ENCODE measurements at regions not wholly inside any gene's neighbourhood (a gene's known extent, or its start where the extent isn't known, plus 50 kb on each side); places are given as distances from the start of the nearest gene placed in this dataset.

GRCh38 chr4:182066037-182066436 lies 177.2 kb upstream of the TENM3 start:
- no peak for DNase-seq

DNA sequence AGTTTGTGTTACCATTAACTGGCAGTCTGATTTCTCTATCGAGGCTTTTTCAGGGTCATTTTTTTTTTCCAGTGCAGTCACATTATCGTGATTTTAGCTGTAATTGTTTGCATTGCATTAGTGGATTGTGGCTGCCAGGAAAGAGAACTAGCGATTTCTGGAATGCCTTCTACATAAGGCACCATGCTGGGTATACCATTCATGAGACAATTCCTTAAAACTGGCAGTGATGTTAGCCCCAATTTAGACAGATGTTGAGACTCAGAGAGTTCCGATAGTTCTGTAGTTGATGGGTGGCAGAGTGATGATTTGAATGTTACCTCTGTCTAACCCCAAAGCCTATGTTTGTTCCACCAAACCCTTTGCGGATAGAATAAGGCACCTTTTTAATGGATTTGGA lies 175.4 kb upstream of the TENM3 start:
- DNase-seq = no peak

DNA sequence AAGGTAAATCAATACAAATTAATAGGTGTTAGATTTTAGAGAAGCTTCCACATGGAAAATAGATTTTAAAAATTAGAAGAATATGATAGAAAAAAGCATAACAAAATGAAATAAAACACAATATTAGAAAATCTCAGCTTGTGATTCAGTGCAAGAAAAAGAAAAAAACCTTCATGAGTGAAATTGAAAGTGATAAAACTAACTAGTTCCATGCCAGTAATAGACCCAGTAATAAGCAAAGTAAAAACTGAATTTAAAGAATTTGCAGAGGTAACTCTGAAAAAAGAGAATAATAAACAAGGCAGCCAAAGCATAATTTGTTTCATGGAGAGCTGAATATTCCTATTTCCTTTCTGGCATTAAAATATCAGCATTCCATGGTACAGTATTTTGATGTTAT lies 174.3 kb upstream of the TENM3 start:
- DNase-seq = no peak

GRCh38 chr4:182073278-182073677 lies 169.9 kb upstream of the TENM3 start:
- no peak for DNase-seq

DNA sequence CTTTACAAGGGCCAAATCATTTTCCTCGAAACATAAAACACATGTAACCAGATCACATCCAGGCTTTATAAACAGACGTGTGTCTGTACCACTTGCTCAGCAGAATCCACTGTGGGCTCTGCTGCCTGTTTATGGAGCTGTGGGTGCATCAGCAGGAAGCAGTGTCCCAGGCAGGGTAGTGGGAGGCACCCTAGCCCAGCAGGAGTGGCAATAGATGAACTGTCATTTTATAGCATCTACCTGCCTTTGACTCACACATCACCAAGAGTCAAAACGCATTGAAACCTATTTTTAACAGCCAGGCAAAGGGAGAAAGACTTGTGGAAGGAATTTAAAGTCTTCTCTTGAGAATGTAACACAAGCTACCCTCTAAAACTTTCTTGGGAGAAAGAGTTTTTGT lies 169.1 kb upstream of the TENM3 start:
- no peak for DNase-seq

GRCh38 chr4:182074810-182075209 lies 168.4 kb upstream of the TENM3 start:
- no peak for DNase-seq

- DNase-seq = no peak
Observed at GRCh38 chr4:182082910-182083309, 160.3 kb upstream of the TENM3 start.

- DNase-seq = no peak
Observed at GRCh38 chr4:182083671-182084410, 159.4 kb upstream of the TENM3 start.

- DNase-seq = no peak
Observed at GRCh38 chr4:182085051-182085480, 158.1 kb upstream of the TENM3 start.

GRCh38 chr4:182089326-182089725 lies 153.9 kb upstream of the TENM3 start:
- DNase-seq = no peak

- no peak for DNase-seq
Observed at GRCh38 chr4:182090186-182090585, 153.0 kb upstream of the TENM3 start.

DNA sequence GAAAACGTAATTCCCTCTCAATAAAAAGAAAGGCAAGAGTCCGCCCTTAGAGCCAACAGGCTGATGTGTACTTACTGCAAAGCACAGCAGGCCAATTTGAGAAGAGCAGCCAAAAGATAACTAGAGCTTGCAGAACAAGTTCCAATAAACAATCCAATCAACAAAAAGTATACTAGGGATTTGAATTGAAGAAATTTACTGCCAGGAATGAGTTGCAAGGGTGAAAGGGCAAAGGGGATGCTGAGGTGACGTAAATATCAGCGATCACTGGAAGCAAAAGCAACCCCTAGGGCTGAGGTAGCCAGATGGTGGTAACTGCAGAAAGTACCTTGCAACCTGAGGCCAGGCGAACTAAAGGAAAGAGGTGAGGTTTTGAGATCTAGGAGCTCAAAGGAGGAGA lies 152.1 kb upstream of the TENM3 start:
- no peak for DNase-seq

DNA sequence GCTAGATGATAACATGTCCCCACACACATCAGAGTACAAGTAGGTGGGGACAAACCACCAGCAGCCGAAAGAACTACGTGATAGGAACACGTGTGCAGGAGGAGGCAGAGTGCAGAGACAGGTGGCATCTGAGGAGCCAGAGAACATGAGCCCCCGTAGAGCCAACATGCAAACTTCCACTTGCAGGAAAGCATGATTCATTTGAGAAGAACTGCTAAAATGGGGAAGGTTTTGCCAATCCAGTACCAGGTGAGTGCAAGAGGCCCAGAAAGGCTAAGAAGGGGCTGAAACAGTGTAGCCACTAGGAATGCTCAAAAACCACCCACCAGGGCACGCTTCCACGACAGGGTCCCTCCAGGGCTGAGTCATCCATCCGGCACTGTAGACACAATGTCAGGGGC lies 149.8 kb upstream of the TENM3 start:
- DNase-seq = no peak

- no peak for DNase-seq
Observed at GRCh38 chr4:182093935-182094334, 149.3 kb upstream of the TENM3 start.

DNA sequence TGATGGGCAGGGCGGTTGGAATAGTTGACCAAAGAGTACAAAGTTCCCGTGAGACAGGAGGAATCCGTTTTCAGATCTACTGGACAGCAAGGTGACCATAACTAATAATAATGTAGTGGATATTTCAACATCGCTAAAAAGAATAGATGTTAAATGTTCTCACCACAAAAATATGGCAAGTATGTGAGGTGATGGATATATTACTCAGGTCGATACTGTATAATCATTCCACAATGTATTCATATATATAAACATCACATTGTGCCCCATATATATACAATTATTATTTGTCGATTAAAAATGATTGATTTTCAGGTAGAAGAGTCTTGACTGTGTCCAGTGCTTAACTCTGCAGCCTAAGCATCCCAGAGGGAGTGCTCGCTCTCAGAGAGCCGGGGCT lies 141.6 kb upstream of the TENM3 start:
- DNase-seq = no peak

DNA sequence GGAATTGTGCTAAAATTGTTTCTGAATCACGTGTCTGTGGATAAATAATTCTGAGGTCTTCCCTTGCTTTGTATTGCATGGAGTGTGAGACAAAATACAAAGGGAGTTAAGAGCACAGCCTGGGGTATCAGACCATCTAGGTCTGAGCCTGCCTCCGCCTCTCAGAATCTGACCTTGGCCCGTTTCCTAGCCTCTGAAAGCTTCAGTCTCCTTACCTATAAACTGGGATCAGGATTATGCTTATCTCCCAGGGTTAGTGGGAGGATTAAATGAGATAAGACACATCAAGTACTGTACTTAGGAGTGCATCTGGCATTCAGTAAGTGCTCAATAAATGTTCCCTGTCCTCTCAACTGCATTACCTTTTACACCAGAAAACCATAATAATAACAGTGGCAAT lies 140.6 kb upstream of the TENM3 start:
- no peak for DNase-seq

DNA sequence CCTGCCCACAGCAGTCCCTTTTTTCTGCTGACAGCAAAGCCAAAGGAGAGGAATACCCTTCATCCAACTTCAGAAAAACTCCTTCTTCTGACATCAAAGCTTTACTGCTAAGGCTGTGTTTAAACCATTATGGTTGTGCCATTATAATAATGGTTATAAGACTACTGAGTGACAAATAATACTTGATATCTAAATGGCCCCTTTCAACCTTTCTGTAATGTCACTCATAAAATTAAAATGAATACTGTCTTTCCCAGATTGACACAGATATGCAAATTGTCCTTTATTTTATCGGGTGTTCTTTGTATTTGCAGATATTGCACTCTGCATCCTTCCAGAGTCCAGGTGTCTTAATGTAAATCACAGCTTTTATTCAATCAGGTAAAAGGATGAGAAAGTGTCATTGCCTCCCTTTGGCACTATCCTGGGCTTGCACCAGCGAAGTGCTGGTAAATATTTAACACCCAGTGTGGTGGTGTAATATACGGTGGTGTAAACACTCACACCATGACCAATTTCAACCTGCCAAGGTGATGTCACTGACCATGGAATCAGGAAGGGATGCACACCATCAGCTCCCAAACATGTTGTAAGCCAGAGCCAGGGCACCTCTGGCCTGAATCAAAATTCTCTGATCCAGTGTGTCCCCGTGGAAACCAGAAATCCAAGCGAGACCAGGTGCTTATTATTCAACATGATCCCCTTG lies 139.4 kb upstream of the TENM3 start:
- DNase-seq = no peak

GRCh38 chr4:182105416-182105815 lies 137.8 kb upstream of the TENM3 start:
- no peak for DNase-seq

- DNase-seq = no peak
Observed at GRCh38 chr4:182107931-182108330, 135.3 kb upstream of the TENM3 start.

DNA sequence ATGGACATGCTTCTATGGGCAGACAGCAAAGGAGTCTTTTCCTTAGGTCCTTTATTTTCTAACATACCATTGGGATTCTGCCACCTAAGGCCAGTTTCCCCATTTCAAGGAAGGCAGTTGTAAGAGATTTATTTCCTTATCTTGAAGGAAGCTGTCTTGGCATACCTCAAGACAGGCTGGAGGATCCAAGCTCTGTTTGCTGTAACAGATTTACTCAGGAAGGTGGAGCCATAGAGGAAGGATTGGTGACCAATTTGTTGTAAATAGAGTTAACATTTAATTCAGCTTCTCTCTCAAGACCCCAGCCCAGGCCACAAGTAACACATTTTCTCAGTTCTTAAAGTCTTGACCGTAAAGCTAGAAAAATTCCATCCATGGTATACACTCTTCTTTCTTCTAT lies 131.6 kb upstream of the TENM3 start:
- no peak for DNase-seq

DNA sequence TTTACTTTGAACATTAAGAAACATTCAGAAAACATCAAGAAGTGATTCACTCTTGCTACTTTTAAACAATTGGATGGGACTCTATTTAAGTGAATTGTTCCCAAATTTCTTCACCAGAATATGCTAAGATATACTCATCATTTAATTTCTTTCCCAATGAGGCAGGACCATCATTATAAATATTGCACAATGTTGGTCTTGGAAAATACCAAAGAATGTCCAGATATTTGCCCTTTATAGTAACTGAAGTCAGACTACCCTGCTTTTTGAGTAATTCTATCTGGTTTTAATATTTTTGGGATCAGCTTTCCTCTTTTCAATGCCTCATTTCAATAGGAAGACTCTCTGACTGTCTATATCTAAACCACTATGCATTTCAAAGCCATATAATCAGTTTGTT lies 129.4 kb upstream of the TENM3 start:
- DNase-seq = no peak

- DNase-seq = no peak
Observed at GRCh38 chr4:182124359-182124758, 118.8 kb upstream of the TENM3 start.

- DNase-seq = no peak
Observed at GRCh38 chr4:182126096-182126495, 117.1 kb upstream of the TENM3 start.

DNA sequence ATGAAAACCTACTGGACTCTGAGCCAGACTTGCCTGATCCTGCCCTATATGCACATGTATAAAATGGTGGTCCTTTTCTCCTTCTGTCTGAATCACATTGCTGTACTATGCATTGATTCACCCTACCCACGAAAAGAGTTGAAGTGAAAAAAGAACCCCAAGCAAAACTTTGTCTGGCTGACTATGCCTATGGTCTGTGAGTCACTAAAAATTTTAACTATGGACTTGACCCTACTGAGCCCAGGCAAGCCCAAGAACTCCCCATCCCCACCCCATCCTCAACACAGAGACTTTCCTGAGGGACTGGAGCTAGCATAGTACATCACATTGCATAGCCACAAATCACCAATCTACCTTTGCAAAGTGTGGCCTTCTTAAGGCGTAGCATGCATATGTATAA lies 116.6 kb upstream of the TENM3 start:
- no peak for DNase-seq

GRCh38 chr4:182133033-182133432 lies 110.2 kb upstream of the TENM3 start:
- no peak for DNase-seq

All from activated CD8-positive, alpha-beta memory T cell treated with anti-CD3 and anti-CD28 coated beads, Interleukin-2, amount 50 U/mL, for 48 hours (primary cell).